Kidney epithelial cell (primary cell): ENCODE measurements at regions not wholly inside any gene's neighbourhood (a gene's known extent, or its start where the extent isn't known, plus 50 kb on each side); places are given as distances from the start of the nearest gene placed in this dataset.

ENCODE experiments used
- DNase-seq: peaks from one replicate; pipeline ENCODE4 v3.0.0-alpha.2; 2010; ENCODE audit warnings: low read depth
- H3K27me3 ChIP-seq: 2 replicates; pipeline ENCODE4 v1.6.0; 2011; ENCODE audit warnings: low read length; ENCODE audit not compliant: control insufficient read depth, insufficient read depth
- H3K36me3 ChIP-seq: 2 replicates; pipeline ENCODE4 v1.5.1; 2011; ENCODE audit warnings: low read length; ENCODE audit not compliant: control insufficient read depth, insufficient read depth
- H3K4me3 ChIP-seq: 2 replicates; pipeline ENCODE4 v1.5.1; 2011; ENCODE audit warnings: low read depth, mild to moderate bottlenecking, control low read depth, low read length
- TF ChIP-seq, protein P1 (sequence below): IDR thresholded peaks from 2 replicates; pipeline ENCODE4 v1.5.1; 2011; ENCODE audit warnings: mild to moderate bottlenecking, moderate library complexity, low read length, control low read depth, inconsistent platforms; ENCODE audit not compliant: insufficient read depth, poor library complexity, severe bottlenecking

DNA sequence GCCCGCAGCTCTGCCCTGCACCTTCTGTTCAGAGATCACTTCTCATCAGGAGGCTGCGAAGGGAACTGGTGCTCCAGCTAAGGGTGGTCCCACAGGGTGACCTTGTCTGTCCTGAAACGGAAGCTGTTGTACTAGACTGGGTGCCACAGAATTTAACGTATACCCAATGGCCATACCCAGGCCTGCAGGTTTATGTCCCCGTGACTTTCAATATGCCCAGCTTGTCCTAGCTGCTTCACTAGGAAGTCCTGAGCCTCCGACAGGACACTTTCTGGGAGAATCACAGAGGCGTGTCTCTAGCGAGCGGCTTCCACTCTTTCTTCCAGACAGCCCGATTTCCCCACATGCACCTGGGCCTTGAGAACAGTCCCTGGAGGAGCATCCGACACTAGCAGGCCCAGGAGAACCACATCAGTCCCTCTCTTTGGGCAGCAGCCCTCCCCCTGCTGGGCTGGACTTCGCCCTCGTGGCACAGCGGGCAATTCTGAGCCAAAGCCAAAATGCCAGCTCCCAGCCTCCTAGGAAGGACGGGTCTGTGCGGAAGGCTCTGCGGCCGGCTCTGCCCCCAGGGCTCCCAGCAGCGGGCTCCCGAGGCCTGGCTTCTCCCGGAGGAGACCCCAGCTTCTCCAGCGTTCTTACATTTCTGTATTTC, 91.9 kb upstream of the OTOS start:
- TF ChIP-seq, protein P1, sequence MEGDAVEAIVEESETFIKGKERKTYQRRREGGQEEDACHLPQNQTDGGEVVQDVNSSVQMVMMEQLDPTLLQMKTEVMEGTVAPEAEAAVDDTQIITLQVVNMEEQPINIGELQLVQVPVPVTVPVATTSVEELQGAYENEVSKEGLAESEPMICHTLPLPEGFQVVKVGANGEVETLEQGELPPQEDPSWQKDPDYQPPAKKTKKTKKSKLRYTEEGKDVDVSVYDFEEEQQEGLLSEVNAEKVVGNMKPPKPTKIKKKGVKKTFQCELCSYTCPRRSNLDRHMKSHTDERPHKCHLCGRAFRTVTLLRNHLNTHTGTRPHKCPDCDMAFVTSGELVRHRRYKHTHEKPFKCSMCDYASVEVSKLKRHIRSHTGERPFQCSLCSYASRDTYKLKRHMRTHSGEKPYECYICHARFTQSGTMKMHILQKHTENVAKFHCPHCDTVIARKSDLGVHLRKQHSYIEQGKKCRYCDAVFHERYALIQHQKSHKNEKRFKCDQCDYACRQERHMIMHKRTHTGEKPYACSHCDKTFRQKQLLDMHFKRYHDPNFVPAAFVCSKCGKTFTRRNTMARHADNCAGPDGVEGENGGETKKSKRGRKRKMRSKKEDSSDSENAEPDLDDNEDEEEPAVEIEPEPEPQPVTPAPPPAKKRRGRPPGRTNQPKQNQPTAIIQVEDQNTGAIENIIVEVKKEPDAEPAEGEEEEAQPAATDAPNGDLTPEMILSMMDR = no peak
- no peak overlapping the region for H3K4me3 ChIP-seq
- H3K36me3 ChIP-seq = no peaks in the 10 kb centered on the region
- no peak for DNase-seq
- H3K27me3 ChIP-seq = no peaks in the 10 kb centered on the region

DNA sequence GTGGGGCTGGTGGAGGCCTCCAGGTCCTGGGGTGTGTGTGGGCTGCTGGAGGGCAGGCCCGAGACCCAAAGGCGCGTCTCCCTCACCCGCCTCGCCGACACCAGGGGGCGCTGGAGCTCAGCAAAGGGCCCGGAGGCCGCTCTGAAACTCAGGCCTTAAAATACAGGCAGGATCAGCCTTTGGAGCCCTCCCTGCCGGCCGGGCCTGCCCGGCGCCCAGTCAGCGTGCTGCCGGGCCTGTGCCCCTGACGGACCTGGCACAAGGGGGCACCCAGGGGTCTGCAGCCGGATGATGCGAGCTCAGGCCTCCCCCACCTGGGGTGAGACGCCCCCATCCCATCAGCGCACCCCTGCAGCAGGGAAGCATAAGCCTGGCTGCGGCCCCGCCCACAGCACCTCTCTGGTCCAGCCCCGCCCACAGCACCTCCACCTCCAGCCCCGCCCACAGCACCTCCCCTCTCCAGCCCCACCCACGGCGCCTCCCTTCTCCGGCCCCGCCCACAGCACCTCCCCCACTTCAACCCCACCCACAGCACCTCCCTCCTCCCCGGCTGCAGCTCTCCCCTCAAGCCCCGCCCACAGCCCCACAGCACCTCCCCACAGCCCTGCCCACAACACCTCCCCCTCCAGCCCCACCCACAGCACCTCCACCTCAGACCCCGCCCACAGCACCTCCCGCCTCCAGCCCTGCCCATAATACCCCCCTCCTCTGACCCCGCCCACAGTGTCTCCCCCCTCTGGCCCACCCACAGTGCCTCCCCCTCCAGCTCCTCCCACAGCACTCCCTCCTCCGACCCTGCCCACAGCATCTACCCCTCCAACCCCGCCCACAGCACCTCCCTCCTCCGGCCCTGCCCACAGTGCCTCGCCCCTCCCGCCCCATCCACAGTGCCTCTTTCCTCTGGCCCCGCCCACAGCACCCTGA, 92.8 kb upstream of the OTOS start:
- peak; percentile 29 for DNase-seq
- Histone ChIP-seq H3K36me3 (no peaks in the 10 kb centered on the region), H3K4me3 (peak overlapping the region; percentile 7), H3K27me3 (no peaks in the 10 kb centered on the region)
- TF ChIP-seq, protein P1 = peak; percentile 91

DNA sequence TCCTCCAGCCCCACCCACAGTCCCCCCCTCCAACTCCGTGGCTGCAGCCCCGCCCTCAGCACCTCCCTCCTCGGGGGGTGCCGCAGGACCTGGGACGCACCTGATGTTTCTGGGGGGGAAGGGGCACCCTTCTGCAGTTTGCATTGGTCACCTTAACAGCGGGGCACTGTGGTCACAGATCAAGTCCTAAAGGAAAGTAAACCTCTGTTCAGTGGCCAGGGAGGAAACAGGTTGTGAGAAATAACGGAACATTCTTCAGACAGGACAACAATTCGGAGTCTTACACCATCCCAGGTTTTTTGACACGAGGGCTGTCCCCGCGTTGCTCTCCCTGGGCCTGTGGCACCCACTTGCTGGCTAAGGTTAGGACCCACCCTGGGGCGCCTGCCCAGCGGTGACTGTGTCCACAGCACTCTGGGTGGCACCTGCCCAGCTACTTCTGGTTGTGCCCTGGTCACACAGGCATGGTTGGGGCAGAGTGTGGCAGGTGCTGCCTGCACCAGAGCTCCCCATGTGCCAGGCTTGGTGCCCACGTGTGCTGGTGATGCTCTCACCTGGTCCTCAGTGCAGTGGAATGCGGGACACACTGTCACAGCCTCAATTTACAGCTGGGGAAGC, 93.5 kb upstream of the OTOS start:
- Histone ChIP-seq H3K4me3 (no peak overlapping the region), H3K27me3 (no peaks in the 10 kb centered on the region), H3K36me3 (no peaks in the 10 kb centered on the region)
- TF ChIP-seq, protein P1 = no peak
- no peak for DNase-seq

DNA sequence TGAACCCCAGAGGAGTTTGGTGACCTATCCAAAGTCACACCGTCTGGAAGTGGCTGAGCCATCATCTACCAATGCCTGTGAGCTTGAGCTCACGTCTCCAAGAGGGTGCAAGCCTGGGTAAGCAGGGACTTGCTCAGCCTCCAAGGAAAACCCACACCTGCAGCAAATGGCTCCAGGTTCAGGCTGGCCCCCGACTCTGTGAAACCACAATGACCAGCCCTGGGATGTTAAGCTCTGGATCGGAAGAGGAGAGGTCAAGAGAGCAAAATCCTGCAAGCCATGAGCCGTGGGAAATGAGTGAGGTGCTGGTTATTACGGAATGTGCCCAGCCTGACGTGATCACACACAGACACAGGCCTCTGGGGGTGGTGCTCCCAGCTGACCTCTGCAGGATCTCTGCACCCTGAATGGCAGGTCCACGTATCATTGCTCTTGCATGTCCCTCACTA, 94.1 kb upstream of the OTOS start:
- DNase-seq = peak; percentile 41
- TF ChIP-seq, protein P1 = no peak
- no peaks in the 10 kb centered on the region for H3K27me3 ChIP-seq
- no peak overlapping the region for H3K4me3 ChIP-seq
- H3K36me3 ChIP-seq = no peaks in the 10 kb centered on the region

DNA sequence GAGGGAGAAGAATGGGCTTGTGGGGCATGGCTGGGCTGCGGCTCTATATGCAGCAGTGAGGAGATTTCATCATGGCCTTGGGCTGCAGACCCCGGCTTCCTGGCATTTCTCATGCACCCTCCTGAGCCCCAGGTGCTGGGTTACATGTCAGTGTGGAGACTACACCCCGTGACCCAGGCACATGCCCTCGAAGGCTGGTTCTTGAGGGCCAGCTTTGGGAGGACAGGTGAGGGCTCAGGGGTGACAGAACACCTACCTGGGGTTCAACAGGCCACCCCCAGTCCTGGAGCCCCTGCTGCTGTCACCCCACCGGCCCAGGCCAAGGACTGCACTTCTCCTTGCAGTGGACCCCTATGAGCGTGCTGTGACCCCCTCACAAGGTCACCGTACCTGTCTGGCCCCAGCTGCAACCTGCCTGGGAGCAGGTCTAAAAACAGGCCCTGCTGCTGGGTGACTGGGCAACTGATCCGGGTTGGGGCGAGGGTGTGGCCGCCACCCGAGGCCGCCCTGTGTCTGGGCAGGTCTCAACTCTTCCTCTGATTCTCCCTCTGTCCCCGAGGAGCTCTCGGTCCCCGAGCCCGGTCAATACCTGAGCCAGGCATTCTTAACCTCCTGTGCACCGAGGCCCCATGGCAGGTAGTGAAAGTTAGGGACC, 94.8 kb upstream of the OTOS start:
- Histone ChIP-seq H3K36me3 (no peaks in the 10 kb centered on the region), H3K4me3 (no peak overlapping the region), H3K27me3 (no peaks in the 10 kb centered on the region)
- no peak for DNase-seq
- TF ChIP-seq, protein P1 = no peak
